Activated naive CD4-positive, alpha-beta T cell treated with anti-CD3 and anti-CD28 coated beads for 36 hours (primary cell): ENCODE measurements at regions not wholly inside any gene's neighbourhood (a gene's known extent, or its start where the extent isn't known, plus 50 kb on each side); places are given as distances from the start of the nearest gene placed in this dataset.

Source experiments
- CTCF ChIA-PET: fragments of 350-600 bp; sonication (Branson Sonifier 250); formaldehyde crosslinking; loops from one replicate; lab custom pipeline; 2021; ENCODE audit warnings: antibody characterized with exemption; lab: Charles Lee
- DNase-seq: peaks from one replicate; pipeline ENCODE4 v3.0.0-alpha.2; 2020
- H3K27ac Mint-ChIP-seq: one replicate; pipeline ENCODE4 v1.8.0; 2021; ENCODE audit warnings: mild to moderate bottlenecking, mixed read lengths
- H3K27me3 Mint-ChIP-seq: one replicate; pipeline ENCODE4 v1.8.0; 2021; ENCODE audit warnings: low read depth, mixed read lengths
- H3K36me3 Mint-ChIP-seq: one replicate; pipeline ENCODE4 v1.8.0; 2021; ENCODE audit warnings: low read depth, mixed read lengths
- H3K4me1 Mint-ChIP-seq: one replicate; pipeline ENCODE4 v1.8.0; 2021; ENCODE audit warnings: low read depth, mixed read lengths
- H3K4me3 Mint-ChIP-seq: one replicate; pipeline ENCODE4 v1.8.0; 2021; ENCODE audit warnings: mild to moderate bottlenecking, moderate library complexity, mixed read lengths
- H3K9me3 Mint-ChIP-seq: one replicate; pipeline ENCODE4 v1.8.0; 2021; ENCODE audit warnings: mixed read lengths
- intact Hi-C: fragments of 100-400 bp; cut with micrococcal nuclease; formaldehyde crosslinking; loops from one replicate; pipeline ENCODE4 v1.15.1; 2023

DNA sequence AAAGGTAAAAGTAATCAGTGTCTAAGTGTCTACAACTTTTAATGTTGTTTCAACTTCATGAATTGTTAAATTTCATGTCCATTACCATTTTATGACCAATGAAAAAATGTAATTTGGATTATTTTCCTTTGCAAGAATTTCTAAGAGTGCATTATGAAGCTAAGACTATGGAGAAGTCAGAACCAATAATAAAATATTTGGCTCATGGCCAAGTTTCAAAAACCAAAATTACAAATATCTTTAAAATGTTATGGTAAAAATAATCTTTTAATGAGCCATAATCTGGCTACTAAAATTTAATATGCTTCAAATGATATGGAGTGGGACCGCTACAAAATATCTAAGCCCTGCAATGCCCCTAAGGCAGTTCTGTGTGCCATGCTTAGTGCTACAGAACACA, 294.1 kb upstream of the SMIM30 start:
- no peak overlapping the region for H3K4me3 Mint-ChIP-seq
- DNase-seq: no peak
- H3K4me1 Mint-ChIP-seq: no peaks in the 10 kb centered on the region
- intact Hi-C loops: no loop called here
- H3K9me3 Mint-ChIP-seq: no peaks in the 10 kb centered on the region
- no peak overlapping the region for H3K27ac Mint-ChIP-seq
- CTCF ChIA-PET: no interaction called here
- no peaks in the 10 kb centered on the region for H3K36me3 Mint-ChIP-seq
- peaks cover 6% of the 10 kb centered on the region for H3K27me3 Mint-ChIP-seq

DNA sequence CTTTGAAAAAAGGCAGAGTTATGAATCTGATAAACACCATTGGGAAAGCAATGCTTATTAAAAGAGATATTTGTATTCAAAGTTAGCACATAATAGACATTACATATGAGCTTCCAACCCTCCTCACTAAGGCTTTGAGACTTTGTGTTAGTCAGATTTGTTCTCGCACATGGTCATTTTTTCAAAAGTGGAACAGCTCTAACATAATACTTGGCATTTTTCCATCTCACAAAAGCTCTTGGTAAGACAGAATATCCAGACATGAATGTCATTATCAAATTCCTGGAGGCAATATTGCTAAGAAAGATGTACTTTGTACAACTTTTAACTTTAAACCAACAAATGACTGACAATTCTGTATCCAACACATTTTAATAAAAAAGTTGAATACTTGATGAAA, 292.4 kb upstream of the SMIM30 start:
- intact Hi-C loops: no loop called here
- Mint-ChIP-seq H3K4me3 (no peak overlapping the region), H3K9me3 (no peaks in the 10 kb centered on the region), H3K36me3 (no peaks in the 10 kb centered on the region), H3K27me3 (peaks cover 6% of the 10 kb centered on the region), H3K27ac (no peak overlapping the region), H3K4me1 (no peaks in the 10 kb centered on the region)
- CTCF ChIA-PET: interaction anchor here (1.6 kb wide), 1 partner anchor 12 kb away, joined by 4 read pairs; no protein-coding TSS in a partner anchor
- DNase-seq: no peak

DNA sequence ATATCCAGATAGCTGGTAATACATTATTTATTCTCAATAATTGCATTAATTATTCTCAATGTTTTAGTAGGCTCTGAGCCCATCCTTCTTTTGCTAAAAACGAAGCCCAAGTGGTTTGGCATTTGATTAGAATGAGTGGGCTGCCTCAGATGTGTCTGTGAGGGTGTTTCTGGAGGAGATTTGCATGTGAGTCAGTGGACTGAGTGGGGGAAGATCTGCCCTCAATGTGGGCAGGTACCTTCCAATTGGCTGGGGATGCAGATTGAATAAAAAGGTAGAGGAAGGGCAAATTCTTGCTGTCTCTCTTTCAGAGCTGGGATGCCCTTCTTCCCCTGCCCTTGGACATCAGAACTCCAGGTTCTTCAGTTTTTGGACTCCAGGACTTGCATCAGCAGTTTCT, 290.6 kb upstream of the SMIM30 start:
- CTCF ChIA-PET: no interaction called here
- Mint-ChIP-seq H3K9me3 (no peaks in the 10 kb centered on the region), H3K27me3 (peaks cover 9% of the 10 kb centered on the region), H3K4me3 (no peak overlapping the region), H3K4me1 (no peaks in the 10 kb centered on the region), H3K27ac (no peak overlapping the region), H3K36me3 (no peaks in the 10 kb centered on the region)
- intact Hi-C loops: no loop called here
- no peak for DNase-seq

DNA sequence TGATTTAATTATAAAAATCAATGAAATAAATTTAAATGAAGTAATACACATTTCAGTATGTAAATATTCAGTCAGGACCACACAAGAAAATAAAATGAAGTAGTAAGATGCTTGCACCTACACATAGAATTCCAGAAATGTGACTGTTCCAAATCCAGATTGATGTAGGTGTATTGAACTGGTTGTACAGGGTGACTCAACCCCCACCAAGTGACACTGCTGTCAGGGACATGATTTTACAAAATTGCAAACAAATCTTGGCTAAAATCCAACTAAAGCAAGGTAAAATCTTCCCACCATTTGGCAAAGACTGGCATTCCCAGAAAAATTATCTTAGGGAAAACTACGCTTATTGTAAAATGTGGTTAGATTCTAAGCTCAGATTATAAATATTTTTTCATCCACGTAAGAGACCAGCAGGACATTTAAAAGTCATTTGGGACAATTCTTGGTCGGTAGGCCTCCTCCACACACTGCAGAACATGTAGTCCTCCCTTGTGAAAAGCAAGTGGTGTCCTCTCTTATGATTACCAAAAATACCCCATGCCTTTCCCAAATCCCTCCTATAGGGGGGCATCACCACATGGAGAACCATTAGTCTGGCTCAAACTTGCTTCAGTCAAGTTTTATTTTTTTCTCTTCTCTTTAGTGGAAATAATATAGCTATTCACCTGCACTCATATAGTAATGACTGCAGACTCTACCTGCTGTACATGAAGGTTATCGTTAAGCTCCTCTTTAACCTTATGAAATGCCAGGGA, 287.1 kb upstream of the SMIM30 start:
- CTCF ChIA-PET: interaction anchor here (0.7 to 0.9 kb wide), 2 partner anchors 16 to 824 kb away, joined by 3 to 4 read pairs; no protein-coding TSS in a partner anchor
- H3K4me1 Mint-ChIP-seq: no peaks in the 10 kb centered on the region
- intact Hi-C loops: loop anchor here (2.0 kb wide), 1 partner anchor 293 kb away; no protein-coding TSS in a partner anchor
- no peaks in the 10 kb centered on the region for H3K36me3 Mint-ChIP-seq
- no peaks in the 10 kb centered on the region for H3K9me3 Mint-ChIP-seq
- H3K27me3 Mint-ChIP-seq: peaks cover 19% of the 10 kb centered on the region
- no peak overlapping the region for H3K4me3 Mint-ChIP-seq
- H3K27ac Mint-ChIP-seq: no peak overlapping the region
- DNase-seq: no peak

DNA sequence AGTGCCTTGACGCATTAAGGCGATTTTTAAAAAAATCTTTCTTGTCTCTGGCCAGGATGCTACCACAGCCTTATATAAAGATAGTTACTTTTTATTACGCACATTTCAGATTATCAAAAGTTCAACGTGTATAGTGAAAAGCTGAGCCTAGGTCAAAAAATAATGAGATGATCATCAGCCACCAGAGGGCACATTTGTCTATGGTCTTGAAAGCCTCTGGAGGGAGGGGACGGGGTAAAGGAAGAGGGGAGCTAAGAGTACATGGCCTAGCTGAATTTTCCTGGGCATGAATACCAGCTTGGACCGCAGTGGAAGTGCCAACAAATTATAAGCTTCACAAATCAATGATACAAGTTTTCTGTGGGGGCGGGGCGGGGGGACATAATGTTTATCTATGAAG, 285.9 kb upstream of the SMIM30 start:
- no peak for DNase-seq
- CTCF ChIA-PET: interaction anchor here (0.9 to 1.3 kb wide), 2 partner anchors 18 to 47 kb away, joined by 3 read pairs; no protein-coding TSS in a partner anchor
- H3K36me3 Mint-ChIP-seq: no peaks in the 10 kb centered on the region
- no peaks in the 10 kb centered on the region for H3K4me1 Mint-ChIP-seq
- intact Hi-C loops: loop anchor here (2.0 to 5.0 kb wide), 2 partner anchors 295 to 308 kb away; no protein-coding TSS in a partner anchor
- no peak overlapping the region for H3K4me3 Mint-ChIP-seq
- H3K27ac Mint-ChIP-seq: no peak overlapping the region
- H3K9me3 Mint-ChIP-seq: no peaks in the 10 kb centered on the region
- H3K27me3 Mint-ChIP-seq: peaks cover 19% of the 10 kb centered on the region

DNA sequence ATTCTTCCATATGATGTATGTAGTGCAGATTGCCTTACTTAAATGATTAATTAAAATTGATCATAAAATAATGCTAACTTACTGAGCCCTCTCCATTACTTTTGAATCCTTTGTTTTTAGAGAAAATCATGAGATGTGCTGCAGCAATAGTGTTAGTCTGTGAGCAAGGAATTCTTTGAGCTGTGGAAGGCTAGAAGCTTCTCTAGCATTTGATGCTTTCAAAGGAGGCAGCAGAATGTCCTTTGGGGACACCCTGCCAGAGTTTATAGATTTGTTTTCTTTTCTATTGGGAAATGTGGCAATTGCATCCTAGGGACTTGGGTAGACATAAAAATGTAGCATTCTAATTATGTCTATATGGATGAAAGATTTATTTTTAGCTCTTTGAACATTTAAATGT, 284.1 kb upstream of the SMIM30 start:
- H3K27ac Mint-ChIP-seq: no peak overlapping the region
- H3K4me1 Mint-ChIP-seq: no peaks in the 10 kb centered on the region
- no peak overlapping the region for H3K4me3 Mint-ChIP-seq
- CTCF ChIA-PET: interaction anchor here (0.7 kb wide), 1 partner anchor 13 kb away, joined by 3 read pairs; no protein-coding TSS in a partner anchor
- no peaks in the 10 kb centered on the region for H3K36me3 Mint-ChIP-seq
- intact Hi-C loops: loop anchor here (5.0 kb wide), 1 partner anchor 310 kb away; no protein-coding TSS in a partner anchor
- peaks cover 20% of the 10 kb centered on the region for H3K27me3 Mint-ChIP-seq
- no peaks in the 10 kb centered on the region for H3K9me3 Mint-ChIP-seq
- no peak for DNase-seq

DNA sequence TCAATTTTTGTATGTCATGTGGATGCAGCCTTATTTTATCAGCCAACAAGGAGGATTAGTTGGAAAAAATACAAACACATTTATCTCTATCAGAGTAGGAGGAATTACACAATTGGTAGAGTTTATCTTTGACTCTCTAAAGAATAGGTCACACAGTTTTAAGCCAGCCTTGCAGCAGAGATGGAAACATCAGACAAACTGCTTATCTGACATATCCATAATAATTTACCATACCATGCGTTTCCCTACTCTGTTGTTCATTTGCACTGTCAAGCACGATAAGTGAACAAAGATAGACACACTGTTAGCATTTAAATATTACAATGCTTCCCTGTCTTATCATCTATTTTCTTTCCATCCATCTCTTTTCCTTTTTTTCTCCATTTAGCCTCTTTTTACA, 283.7 kb upstream of the SMIM30 start:
- Mint-ChIP-seq H3K27ac (no peak overlapping the region), H3K4me3 (no peak overlapping the region), H3K9me3 (no peaks in the 10 kb centered on the region), H3K36me3 (no peaks in the 10 kb centered on the region), H3K27me3 (peaks cover 20% of the 10 kb centered on the region), H3K4me1 (no peaks in the 10 kb centered on the region)
- DNase-seq: no peak
- intact Hi-C loops: loop anchor here (5.0 kb wide), 1 partner anchor 310 kb away; no protein-coding TSS in a partner anchor
- CTCF ChIA-PET: interaction anchor here (0.7 kb wide), 1 partner anchor 14 kb away, joined by 3 read pairs; no protein-coding TSS in a partner anchor

DNA sequence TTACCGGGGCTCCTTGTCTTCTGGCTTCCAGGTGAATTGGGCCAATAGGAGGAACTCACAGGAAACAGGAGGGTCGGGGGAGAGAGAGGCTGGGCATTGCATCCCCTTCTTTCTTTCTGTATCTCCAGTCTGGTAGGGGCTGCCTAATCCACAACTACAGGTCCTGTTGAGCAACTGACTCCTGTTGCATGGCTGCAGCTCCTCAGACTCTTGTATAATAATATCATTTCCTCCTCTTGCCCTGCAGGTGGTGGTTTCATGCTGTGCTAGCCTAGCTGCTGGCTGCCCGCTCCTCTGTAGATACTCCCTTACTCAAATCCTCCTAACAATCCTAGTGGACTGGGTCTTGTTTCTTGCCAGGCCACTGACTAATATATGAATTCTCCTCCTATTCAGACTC, 276.5 kb upstream of the SMIM30 start:
- Mint-ChIP-seq H3K4me3 (no peak overlapping the region), H3K27me3 (peaks cover 11% of the 10 kb centered on the region), H3K9me3 (no peaks in the 10 kb centered on the region), H3K4me1 (no peaks in the 10 kb centered on the region), H3K36me3 (no peaks in the 10 kb centered on the region), H3K27ac (no peak overlapping the region)
- intact Hi-C loops: no loop called here
- DNase-seq: no peak
- CTCF ChIA-PET: no interaction called here

DNA sequence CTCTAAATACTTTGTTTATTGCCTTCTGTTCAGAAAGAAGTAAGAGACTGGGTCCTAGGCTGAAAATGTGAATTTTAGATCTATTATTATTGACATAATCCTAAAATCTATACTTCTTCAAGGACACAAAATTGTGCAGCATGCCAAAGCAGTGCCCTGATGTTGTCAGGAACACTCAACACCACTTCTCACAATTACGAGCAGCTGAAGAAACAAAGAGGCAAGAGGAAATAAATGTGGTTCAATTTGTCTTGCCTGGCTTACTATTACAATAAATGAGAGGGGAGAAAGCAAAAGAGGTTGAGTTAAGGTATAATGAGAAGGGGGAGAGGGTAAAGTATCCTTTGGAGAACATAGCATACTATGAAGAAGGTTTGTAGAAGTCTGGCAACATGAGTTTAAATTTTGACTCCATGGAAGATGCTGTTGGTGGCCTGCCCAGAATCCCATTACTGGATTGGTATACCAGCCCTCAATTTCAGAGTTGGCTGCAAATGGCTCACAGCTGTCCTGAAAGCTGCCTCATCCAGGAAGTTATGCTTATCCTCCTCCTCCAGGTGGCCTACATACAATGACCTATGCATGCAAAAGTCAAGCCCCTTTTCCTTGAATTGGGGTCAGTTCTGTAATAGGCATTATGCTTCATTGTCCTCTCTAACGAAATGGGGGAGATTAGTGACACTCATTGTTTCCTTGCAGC, 274.6 kb upstream of the SMIM30 start:
- H3K27ac Mint-ChIP-seq: no peak overlapping the region
- intact Hi-C loops: no loop called here
- peaks cover 6% of the 10 kb centered on the region for H3K9me3 Mint-ChIP-seq

DNA sequence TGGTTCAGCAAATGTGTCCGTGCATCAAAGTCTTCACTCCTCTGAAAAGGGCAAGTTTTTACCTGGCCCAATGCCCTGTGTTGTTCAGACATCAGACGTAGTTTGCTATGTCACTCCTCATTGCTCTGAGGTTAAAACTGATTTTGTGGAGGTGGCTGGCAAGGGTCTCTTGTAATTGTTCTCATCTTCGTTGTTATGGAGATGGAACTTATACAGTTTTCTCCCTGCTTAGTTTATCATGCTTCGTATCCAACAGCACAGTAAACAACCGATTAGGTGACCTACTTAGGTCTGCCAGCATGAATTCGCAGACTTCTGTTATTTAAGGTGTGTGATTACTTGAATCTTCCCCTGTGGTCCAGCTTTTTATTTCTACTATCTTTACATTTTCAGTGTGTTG, 274.1 kb upstream of the SMIM30 start:
- Mint-ChIP-seq H3K9me3 (peaks cover 6% of the 10 kb centered on the region), H3K27me3 (peaks cover 8% of the 10 kb centered on the region), H3K36me3 (no peaks in the 10 kb centered on the region), H3K4me1 (no peaks in the 10 kb centered on the region), H3K4me3 (no peak overlapping the region), H3K27ac (no peak overlapping the region)
- no peak for DNase-seq
- CTCF ChIA-PET: no interaction called here
- intact Hi-C loops: no loop called here

More for the DNA sequence above, 274.6 kb upstream of the SMIM30 start:
- CTCF ChIA-PET: no interaction called here
- peaks cover 8% of the 10 kb centered on the region for H3K27me3 Mint-ChIP-seq
- no peaks in the 10 kb centered on the region for H3K4me1 Mint-ChIP-seq
- H3K4me3 Mint-ChIP-seq: no peak overlapping the region
- DNase-seq: no peak
- H3K36me3 Mint-ChIP-seq: no peaks in the 10 kb centered on the region

DNA sequence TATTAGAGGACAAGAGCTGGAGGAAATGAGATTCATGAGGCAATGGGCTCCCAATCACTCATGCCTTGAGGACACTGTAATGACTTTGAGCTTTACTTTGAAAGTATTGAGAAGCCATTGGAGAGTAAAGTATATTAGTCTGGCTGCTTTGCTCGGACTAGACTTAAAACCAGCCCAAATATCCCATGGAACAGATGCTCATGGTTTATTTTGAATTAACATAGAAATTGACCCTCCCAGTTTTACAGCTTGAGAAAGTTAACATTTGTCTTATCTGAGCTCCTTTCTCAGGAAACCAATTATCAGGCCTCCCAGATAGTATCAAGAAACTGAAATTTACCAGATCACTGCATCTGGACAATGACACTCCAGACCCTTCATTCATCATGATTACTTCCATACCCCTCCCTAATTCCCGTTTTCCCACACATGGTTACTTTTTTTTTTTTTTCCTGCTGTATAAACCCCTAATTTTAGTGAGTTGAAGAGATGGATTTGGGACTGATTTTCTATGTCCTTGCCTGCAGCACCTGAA, 270.8 kb upstream of the SMIM30 start:
- H3K27ac Mint-ChIP-seq: no peak overlapping the region
- H3K4me1 Mint-ChIP-seq: no peaks in the 10 kb centered on the region
- CTCF ChIA-PET: no interaction called here
- H3K4me3 Mint-ChIP-seq: no peak overlapping the region
- H3K36me3 Mint-ChIP-seq: no peaks in the 10 kb centered on the region
- no peak for DNase-seq
- H3K9me3 Mint-ChIP-seq: peaks cover 6% of the 10 kb centered on the region
- peaks cover 4% of the 10 kb centered on the region for H3K27me3 Mint-ChIP-seq
- intact Hi-C loops: no loop called here

DNA sequence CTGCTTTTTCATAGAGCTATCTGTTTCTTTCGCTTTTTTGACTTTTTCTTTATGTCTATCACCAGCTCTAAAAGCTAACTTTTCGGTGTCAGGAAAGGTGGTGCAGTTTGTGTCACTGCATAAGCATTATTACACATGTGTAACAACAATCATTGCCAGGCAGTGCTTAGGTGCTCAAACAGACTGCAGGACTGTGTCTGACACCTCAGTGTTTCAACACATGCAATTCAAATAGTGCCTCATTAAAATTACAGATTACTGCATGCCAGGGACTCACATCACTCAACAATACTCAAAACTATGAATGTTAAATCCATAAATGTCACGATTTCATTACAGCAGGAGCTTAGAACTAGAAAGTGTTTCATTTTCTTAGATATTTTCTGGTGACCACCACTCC, 265.3 kb upstream of the SMIM30 start:
- CTCF ChIA-PET: no interaction called here
- intact Hi-C loops: no loop called here
- H3K27ac Mint-ChIP-seq: no peak overlapping the region
- H3K36me3 Mint-ChIP-seq: no peaks in the 10 kb centered on the region
- no peak for DNase-seq
- no peak overlapping the region for H3K4me3 Mint-ChIP-seq
- no peaks in the 10 kb centered on the region for H3K4me1 Mint-ChIP-seq
- H3K27me3 Mint-ChIP-seq: no peaks in the 10 kb centered on the region
- H3K9me3 Mint-ChIP-seq: peaks cover 1% of the 10 kb centered on the region
